ENCODE measurements at regions not wholly inside any gene's neighbourhood (a gene's known extent, or its start where the extent isn't known, plus 50 kb on each side); places are given as distances from the start of the nearest gene placed in this dataset.
"Not testable (repeated sequence)": the region's sequence is repeated elsewhere in the genome, so short reads cannot be mapped to it uniquely, and the experiment has no call there.

- DNase-seq (ENCODE audit: extremely low read depth, low read depth) = no peak
Measured at GRCh38 chr1:240722788-240723187, 110.8 kb upstream of the GREM2 start.

GRCh38 chr1:240720976-240721375 lies 109.0 kb upstream of the GREM2 start:
- DNase-seq (ENCODE audit: extremely low read depth, low read depth) = no peak

- DNase-seq (ENCODE audit: extremely low read depth, low read depth) = no peak
Measured at GRCh38 chr1:240719953-240720700, 108.2 kb upstream of the GREM2 start.

GRCh38 chr1:240716538-240716937 lies 104.6 kb upstream of the GREM2 start:
- not testable (repeated sequence) for DNase-seq (ENCODE audit: extremely low read depth, low read depth)

GRCh38 chr1:240714568-240715292 lies 102.8 kb upstream of the GREM2 start:
- DNase-seq (ENCODE audit: extremely low read depth, low read depth) = no peak

- DNase-seq (ENCODE audit: extremely low read depth, low read depth) = no peak
Measured at GRCh38 chr1:240712014-240712731, 100.2 kb upstream of the GREM2 start.

GRCh38 chr1:240711020-240711419 lies 99.1 kb upstream of the GREM2 start:
- DNase-seq (ENCODE audit: extremely low read depth, low read depth) = no peak

GRCh38 chr1:240709676-240710075 lies 97.7 kb upstream of the GREM2 start:
- no peak for DNase-seq (ENCODE audit: extremely low read depth, low read depth)

- no peak for DNase-seq (ENCODE audit: extremely low read depth, low read depth)
Measured at GRCh38 chr1:240706150-240706935, 94.4 kb upstream of the GREM2 start.

GRCh38 chr1:240705579-240705978 lies 93.6 kb upstream of the GREM2 start:
- no peak for DNase-seq (ENCODE audit: extremely low read depth, low read depth)

GRCh38 chr1:240701412-240701811 lies 89.5 kb upstream of the GREM2 start:
- no peak for DNase-seq (ENCODE audit: extremely low read depth, low read depth)

GRCh38 chr1:240695416-240695815 lies 83.5 kb upstream of the GREM2 start:
- no peak for DNase-seq (ENCODE audit: extremely low read depth, low read depth)

GRCh38 chr1:240693844-240694243 lies 81.9 kb upstream of the GREM2 start:
- peak; percentile 15 for DNase-seq (ENCODE audit: extremely low read depth, low read depth)

- no peak for DNase-seq (ENCODE audit: extremely low read depth, low read depth)
Measured at GRCh38 chr1:240693036-240693435, 81.1 kb upstream of the GREM2 start.

GRCh38 chr1:240691909-240692705 lies 80.2 kb upstream of the GREM2 start:
- DNase-seq (ENCODE audit: extremely low read depth, low read depth) = peak; percentile 76

- no peak for DNase-seq (ENCODE audit: extremely low read depth, low read depth)
Measured at GRCh38 chr1:240691501-240691900, 79.5 kb upstream of the GREM2 start.

- no peak for DNase-seq (ENCODE audit: extremely low read depth, low read depth)
Measured at GRCh38 chr1:240687820-240688219, 75.9 kb upstream of the GREM2 start.

- no peak for DNase-seq (ENCODE audit: extremely low read depth, low read depth)
Measured at GRCh38 chr1:240683576-240683975, 71.6 kb upstream of the GREM2 start.

GRCh38 chr1:240682859-240683242 lies 70.9 kb upstream of the GREM2 start:
- DNase-seq (ENCODE audit: extremely low read depth, low read depth) = no peak
